HG02981 (cell line): ENCODE measurements at regions not wholly inside any gene's neighbourhood (a gene's known extent, or its start where the extent isn't known, plus 50 kb on each side); places are given as distances from the start of the nearest gene placed in this dataset.

ENCODE experiments used
- ATAC-seq: cut with Tn5 transposase; IDR thresholded peaks from one replicate; pipeline ENCODE4 v1.9.1; 2021; ENCODE audit warnings: mild to moderate bottlenecking, moderate library complexity; ENCODE audit not compliant: unreplicated experiment

DNA sequence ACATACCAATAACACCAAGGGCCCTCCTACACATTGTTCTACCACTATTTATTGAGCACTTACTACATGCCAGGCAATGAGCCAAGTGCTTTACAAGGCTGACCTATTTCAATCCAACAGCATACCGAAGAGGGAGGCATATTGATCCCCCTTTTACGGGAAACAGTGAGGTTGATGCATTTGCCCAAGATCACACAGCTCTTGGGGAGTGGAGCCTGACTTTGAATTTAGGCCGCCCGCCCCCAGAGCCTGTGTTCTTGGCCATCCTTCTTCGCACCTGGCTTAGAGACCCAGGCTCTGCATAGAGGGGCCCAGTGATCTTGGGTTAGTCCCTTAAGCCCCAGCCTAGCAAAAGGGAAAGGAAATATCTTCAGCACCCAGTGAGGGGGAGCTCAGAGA, 158.1 kb upstream of the IER5L start:
- ATAC-seq, result no peak

DNA sequence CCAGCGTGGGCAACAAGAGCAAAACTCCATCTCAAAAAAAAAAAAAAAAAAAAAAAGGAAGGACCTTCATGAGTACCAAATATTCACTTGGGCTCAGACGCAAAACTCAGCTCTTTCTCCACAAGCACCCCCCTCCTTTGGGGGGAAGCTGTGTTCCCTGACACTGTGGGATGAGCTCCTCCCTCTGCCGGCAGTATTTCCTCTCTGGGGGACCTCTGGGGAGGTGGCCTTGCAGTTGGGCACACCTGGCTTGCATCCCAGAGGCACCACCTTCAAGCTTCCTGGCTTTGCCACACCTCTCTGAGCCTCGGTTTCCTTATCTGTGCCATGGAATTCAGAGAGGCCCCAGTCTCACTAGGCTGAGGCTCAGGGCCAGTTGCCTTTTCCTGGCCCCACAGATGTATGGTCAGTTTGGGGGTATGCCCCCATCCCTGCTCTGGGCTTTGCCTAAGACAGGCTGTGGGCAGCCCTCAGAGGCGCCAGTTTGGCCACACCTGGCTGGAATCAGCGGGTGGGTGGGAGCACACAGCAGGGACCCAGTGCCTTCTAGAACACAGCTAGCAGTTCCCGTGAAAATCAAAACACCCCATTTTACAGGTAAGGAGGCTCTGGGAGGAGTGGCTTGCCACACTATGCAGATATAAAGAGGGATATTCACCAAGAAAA, 157.5 kb upstream of the IER5L start:
- ATAC-seq, result no peak

DNA sequence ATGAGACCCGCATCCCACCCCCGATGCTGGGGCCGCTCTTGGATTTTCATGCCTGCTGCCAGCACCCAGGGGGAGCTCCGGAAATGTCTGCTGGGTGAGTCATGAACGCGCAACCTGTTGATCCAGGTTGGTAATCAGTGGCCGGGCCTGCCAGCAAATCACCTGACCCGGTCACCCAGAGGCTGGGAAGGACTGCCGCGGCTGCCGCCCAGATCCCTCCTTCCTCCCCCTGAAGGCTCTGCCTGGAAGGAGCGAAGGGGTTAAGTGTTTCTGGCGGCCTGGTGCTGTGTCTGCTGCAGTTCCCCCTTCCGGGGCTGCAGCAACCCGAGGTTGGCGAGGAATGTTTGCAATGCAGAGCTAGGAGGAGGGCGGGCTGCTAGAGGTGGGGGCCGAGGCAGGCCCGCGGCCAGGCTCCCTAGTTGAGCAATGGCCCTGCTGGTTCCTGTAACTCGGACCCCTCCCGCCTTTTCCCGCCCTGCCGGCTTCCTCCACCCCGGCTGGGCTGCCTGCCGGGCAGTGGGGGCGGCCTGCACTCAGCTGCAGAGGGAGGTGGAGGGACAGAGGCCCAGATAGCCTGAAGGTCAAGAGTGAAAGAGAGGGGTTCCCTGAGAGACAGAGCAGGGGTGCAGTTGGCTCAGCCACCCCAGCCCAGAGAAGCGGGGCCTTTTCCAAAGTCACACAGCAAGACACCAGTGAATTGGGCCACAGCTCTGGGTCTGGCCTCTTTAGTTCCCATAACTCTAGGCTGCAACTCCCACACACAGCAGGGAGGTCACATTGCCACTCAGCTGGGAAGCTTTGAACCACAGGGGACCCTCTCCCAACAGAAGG, 156.3 kb upstream of the IER5L start:
- no peak for ATAC-seq

GRCh38 chr9:129333617-129334104, 155.6 kb upstream of the IER5L start:
- no peak for ATAC-seq

GRCh38 chr9:129332581-129332980, 154.5 kb upstream of the IER5L start:
- ATAC-seq, result no peak

- ATAC-seq, result no peak
Measured at GRCh38 chr9:129331772-129332500, 153.9 kb upstream of the IER5L start.

DNA sequence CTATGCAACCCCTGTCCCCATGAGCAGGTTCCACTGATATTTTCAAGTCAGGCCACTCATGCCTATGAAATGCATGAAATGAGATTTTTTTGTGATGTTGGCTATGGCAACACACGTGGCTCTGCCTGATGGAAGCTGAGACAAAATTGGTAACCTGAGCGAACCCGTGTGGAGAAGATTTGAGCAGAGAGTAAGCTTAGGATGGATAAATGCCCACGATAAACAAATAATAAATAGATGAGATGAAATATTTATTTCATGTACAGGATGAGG, 153.4 kb upstream of the IER5L start:
- ATAC-seq, result no peak

DNA sequence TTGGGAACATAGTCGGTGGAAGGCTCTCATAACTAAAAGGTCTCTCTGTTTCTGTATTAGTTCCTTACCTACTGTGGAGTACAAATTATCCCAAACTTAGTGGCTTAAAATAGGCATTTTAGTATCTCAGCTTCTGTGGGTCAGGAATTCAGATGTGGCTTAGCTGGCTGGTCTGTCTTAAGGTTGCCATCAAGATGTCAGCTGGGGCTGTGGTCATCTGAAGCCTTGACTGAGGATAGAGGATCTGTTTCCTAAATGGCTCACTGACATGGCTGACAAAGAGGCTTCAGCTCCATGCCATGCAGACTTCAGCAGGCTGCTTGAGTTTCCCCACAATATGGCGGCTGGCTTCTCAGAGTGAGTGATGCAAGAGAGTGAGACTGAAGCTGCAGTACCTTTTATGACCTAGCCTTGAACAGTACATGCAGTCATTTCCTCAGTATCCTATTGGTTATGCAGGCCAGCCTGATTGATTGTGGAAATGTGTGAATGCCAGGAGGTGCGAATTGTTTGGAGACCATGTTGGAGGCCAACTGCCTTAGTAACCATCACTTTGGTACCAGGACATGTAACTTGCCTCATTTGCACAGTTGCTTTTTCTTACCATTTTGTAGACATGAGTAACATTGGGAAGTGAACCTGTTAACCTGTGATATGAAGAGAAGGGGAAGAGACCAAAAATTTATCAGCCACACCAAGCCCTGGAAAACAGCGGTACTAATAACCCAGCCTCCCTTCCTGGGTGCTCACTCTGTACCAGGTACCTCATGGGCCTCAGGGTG, 152.8 kb upstream of the IER5L start:
- ATAC-seq, result no peak

GRCh38 chr9:129328355-129329042, 150.4 kb upstream of the IER5L start:
- no peak for ATAC-seq

GRCh38 chr9:129327552-129328328, 149.7 kb upstream of the IER5L start:
- no peak for ATAC-seq

GRCh38 chr9:129326061-129327005, 148.3 kb upstream of the IER5L start:
- no peak for ATAC-seq

GRCh38 chr9:129324808-129325502, 146.9 kb upstream of the IER5L start:
- ATAC-seq, result no peak

DNA sequence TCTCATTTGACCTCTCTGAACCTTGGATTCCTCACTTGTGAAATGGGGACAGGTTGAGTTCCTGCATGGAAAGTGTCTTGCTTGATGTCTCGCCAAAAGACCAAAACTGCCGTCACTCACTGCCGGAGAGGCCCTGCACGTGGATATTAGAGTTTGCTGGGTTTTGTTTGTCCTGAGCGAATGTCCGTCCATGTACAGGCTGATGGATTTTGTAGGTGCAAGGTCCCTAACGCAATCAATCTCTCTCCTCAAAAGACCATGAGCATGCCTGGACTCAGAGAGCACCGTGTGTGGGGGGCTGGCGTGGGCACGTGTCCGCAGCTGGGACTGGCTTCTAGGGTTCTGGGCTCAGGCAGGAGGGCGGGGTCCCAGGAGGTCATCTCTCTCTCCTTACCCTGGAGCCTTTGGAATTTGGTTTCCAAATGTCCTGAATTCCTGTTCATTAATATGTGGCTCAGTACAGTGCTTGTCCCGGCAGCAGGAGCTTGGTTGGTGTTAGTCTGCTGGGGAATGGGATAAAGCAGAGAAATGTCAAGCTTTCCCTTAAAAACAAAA, 146.0 kb upstream of the IER5L start:
- no peak for ATAC-seq

GRCh38 chr9:129323376-129323998, 145.4 kb upstream of the IER5L start:
- no peak for ATAC-seq

DNA sequence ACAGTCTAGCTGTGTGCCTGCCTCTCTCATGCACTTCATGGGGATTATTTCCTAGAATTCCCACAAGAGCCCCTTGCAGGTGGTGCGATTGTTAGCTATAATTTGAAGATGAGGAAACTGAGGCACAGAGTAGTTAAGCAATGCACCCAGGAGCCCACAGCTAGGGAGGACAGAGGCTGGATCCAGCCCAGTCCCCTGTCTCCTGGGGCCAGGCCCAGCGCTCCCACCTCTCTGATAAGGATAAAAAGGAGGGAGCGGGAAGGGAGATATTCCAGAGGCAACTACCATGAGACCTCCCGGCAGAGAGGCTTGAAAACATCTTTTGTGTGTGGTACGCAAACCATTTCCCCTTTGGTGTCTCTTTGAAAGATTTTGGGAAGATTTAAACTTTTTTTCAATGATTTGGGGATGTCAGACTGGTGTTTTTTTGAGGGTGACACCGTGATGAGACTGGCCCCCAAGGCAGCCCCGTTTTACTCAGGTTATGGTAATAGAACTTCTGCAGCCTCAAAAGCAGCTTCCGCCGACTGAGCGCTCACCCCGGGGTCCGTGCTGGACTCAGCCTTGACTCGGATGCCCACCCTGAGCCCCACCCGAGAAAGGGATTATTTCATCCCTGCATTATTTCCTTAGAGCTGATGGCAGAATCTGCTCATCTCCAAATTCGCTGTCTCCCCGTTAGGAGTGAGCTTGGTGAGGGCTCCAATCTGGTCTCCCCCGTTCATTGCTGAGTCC, 144.7 kb upstream of the IER5L start:
- ATAC-seq, result no peak

- no peak for ATAC-seq
Measured at GRCh38 chr9:129322022-129322621, 144.1 kb upstream of the IER5L start.
